SK-N-SH treated with all-trans-retinoic acid at 6 μM for 48 hours (cell line): ENCODE measurements at regions not wholly inside any gene's neighbourhood (a gene's known extent, or its start where the extent isn't known, plus 50 kb on each side); places are given as distances from the start of the nearest gene placed in this dataset.

Experiments
- ATAC-seq: fragments of 200-7000 bp; cut with Tn5 transposase; 3 replicates; pipeline ENCODE4 v1.9.1; 2020; ENCODE audit warnings: mild to moderate bottlenecking, moderate library complexity
- ARNTL ChIP-seq: fragments of 450-650 bp; formaldehyde crosslinking; IDR thresholded peaks from 2 replicates; pipeline ENCODE4 v1.5.0; 2020; ENCODE audit warnings: low read depth, mild to moderate bottlenecking, moderate library complexity, borderline replicate concordance
- CSDC2 ChIP-seq: fragments of 250-450 bp; sonication (Bioruptor Pico); IDR thresholded peaks from 2 replicates; pipeline ENCODE4 v1.5.0; 2020; ENCODE audit warnings: mild to moderate bottlenecking, moderate library complexity
- GLIS3 ChIP-seq: fragments of 250-450 bp; sonication (Bioruptor Pico); IDR thresholded peaks from 2 replicates; pipeline ENCODE4 v1.5.0; 2020; ENCODE audit warnings: mild to moderate bottlenecking, moderate library complexity
- ISL1 ChIP-seq: fragments of 250-450 bp; sonication (Bioruptor Pico); IDR thresholded peaks from 2 replicates; pipeline ENCODE4 v2.1.2; 2022; ENCODE audit warnings: mild to moderate bottlenecking, moderate library complexity
- OSR1 ChIP-seq: fragments of 250-450 bp; sonication (Bioruptor Pico); IDR thresholded peaks from 2 replicates; pipeline ENCODE4 v1.8.0; 2022; ENCODE audit warnings: moderate library complexity, mild to moderate bottlenecking, inconsistent platforms
- RARB ChIP-seq: fragments of 250-450 bp; sonication (Bioruptor Pico); IDR thresholded peaks from 2 replicates; pipeline ENCODE4 v1.8.0; 2021; ENCODE audit warnings: mild to moderate bottlenecking, moderate library complexity
- SNAI2 ChIP-seq: fragments of 250-450 bp; sonication (Bioruptor Pico); IDR thresholded peaks from 2 replicates; pipeline ENCODE4 v1.5.0; 2020; ENCODE audit warnings: mild to moderate bottlenecking, moderate library complexity
- TCF4 ChIP-seq: fragments of 250-450 bp; sonication (Bioruptor Pico); IDR thresholded peaks from 2 replicates; pipeline ENCODE4 v1.8.0; 2021; ENCODE audit warnings: mild to moderate bottlenecking, moderate library complexity, borderline replicate concordance
- TOX ChIP-seq: fragments of 250-450 bp; sonication (Bioruptor Pico); IDR thresholded peaks from 2 replicates; pipeline ENCODE4 v1.8.0; 2021; ENCODE audit warnings: mild to moderate bottlenecking, moderate library complexity, borderline replicate concordance
- ZC3H10 ChIP-seq: fragments of 250-450 bp; sonication (Bioruptor Pico); IDR thresholded peaks from 2 replicates; pipeline ENCODE4 v1.5.1; 2021; ENCODE audit warnings: mild to moderate bottlenecking, moderate library complexity
- ZFP3 ChIP-seq: fragments of 250-450 bp; sonication (Bioruptor Pico); IDR thresholded peaks from 2 replicates; pipeline ENCODE4 v1.5.0; 2020; ENCODE audit warnings: mild to moderate bottlenecking, moderate library complexity
- ZFP30 ChIP-seq: fragments of 450-650 bp; formaldehyde crosslinking; IDR thresholded peaks from 2 replicates; pipeline ENCODE4 v1.5.0; 2022; ENCODE audit warnings: mild to moderate bottlenecking, moderate library complexity
- ZNF565 ChIP-seq: fragments of 450-650 bp; formaldehyde crosslinking; conservative IDR thresholded peaks from 2 replicates; pipeline ENCODE4 v1.5.0; 2020; ENCODE audit warnings: low read depth, mild to moderate bottlenecking, moderate library complexity
- ZNF70 ChIP-seq: fragments of 450-650 bp; formaldehyde crosslinking; IDR thresholded peaks from 2 replicates; pipeline ENCODE4 v1.5.0; 2020; ENCODE audit warnings: mild to moderate bottlenecking, moderate library complexity
- ZNF8 ChIP-seq: fragments of 450-650 bp; formaldehyde crosslinking; IDR thresholded peaks from 2 replicates; pipeline ENCODE4 v1.5.0; 2020; ENCODE audit warnings: mild to moderate bottlenecking, moderate library complexity
- TF ChIP-seq, protein P1 (sequence below): fragments of 250-450 bp; sonication (Bioruptor Pico); IDR thresholded peaks from 2 replicates; pipeline ENCODE4 v1.5.0; 2020; ENCODE audit warnings: mild to moderate bottlenecking, moderate library complexity
- TF ChIP-seq, protein P2 (sequence below): fragments of 250-450 bp; sonication (Bioruptor Pico); IDR thresholded peaks from 2 replicates; pipeline ENCODE4 v1.8.0; 2021; ENCODE audit warnings: low read depth, mild to moderate bottlenecking, moderate library complexity, borderline replicate concordance
- TF ChIP-seq, protein P3 (sequence below): fragments of 250-450 bp; sonication (Bioruptor Pico); IDR thresholded peaks from 2 replicates; pipeline ENCODE4 v1.5.1; 2020; ENCODE audit warnings: low read depth, mild to moderate bottlenecking, moderate library complexity
- TF ChIP-seq, protein P4 (sequence below): fragments of 250-450 bp; sonication (Bioruptor Pico); IDR thresholded peaks from 2 replicates; pipeline ENCODE4 v1.8.0; 2020; ENCODE audit warnings: mild to moderate bottlenecking, moderate library complexity, borderline replicate concordance

- ATAC-seq, result no peak
- peak; percentile 57 for TF ChIP-seq ISL1 (CRISPR knock-in tag)
- no peak for TF ChIP-seq RARB (CRISPR knock-in tag)
- TF ChIP-seq, all 23 proteins: peak for 1
Measured at GRCh38 chr12:79534029-79534867, 156.5 kb downstream of the PAWR start.

- no peak for TF ChIP-seq CSDC2 (CRISPR knock-in tag)
- no peak for TF ChIP-seq SNAI2 (CRISPR knock-in tag)
- TF ChIP-seq, all 23 proteins: peak for 0
- no peak for ATAC-seq
Measured at GRCh38 chr12:79532907-79533288, 157.9 kb downstream of the PAWR start.

GRCh38 chr12:79531518-79531917, 159.2 kb downstream of the PAWR start:
- TF ChIP-seq ZNF565 (CRISPR knock-in tag) (no peak), ZC3H10 (CRISPR knock-in tag) (no peak), TOX (CRISPR knock-in tag) (no peak), ZFP30 (CRISPR knock-in tag) (no peak), OSR1 (no peak), ZFP3 (CRISPR knock-in tag) (no peak), TCF4 (CRISPR knock-in tag) (no peak), ARNTL (CRISPR knock-in tag) (no peak), ISL1 (CRISPR knock-in tag) (no peak), CSDC2 (CRISPR knock-in tag) (no peak)
- TF ChIP-seq, protein P1, sequence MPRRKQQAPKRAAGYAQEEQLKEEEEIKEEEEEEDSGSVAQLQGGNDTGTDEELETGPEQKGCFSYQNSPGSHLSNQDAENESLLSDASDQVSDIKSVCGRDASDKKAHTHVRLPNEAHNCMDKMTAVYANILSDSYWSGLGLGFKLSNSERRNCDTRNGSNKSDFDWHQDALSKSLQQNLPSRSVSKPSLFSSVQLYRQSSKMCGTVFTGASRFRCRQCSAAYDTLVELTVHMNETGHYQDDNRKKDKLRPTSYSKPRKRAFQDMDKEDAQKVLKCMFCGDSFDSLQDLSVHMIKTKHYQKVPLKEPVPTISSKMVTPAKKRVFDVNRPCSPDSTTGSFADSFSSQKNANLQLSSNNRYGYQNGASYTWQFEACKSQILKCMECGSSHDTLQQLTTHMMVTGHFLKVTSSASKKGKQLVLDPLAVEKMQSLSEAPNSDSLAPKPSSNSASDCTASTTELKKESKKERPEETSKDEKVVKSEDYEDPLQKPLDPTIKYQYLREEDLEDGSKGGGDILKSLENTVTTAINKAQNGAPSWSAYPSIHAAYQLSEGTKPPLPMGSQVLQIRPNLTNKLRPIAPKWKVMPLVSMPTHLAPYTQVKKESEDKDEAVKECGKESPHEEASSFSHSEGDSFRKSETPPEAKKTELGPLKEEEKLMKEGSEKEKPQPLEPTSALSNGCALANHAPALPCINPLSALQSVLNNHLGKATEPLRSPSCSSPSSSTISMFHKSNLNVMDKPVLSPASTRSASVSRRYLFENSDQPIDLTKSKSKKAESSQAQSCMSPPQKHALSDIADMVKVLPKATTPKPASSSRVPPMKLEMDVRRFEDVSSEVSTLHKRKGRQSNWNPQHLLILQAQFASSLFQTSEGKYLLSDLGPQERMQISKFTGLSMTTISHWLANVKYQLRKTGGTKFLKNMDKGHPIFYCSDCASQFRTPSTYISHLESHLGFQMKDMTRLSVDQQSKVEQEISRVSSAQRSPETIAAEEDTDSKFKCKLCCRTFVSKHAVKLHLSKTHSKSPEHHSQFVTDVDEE (CRISPR knock-in tag), result no peak
- TF ChIP-seq, protein P2, sequence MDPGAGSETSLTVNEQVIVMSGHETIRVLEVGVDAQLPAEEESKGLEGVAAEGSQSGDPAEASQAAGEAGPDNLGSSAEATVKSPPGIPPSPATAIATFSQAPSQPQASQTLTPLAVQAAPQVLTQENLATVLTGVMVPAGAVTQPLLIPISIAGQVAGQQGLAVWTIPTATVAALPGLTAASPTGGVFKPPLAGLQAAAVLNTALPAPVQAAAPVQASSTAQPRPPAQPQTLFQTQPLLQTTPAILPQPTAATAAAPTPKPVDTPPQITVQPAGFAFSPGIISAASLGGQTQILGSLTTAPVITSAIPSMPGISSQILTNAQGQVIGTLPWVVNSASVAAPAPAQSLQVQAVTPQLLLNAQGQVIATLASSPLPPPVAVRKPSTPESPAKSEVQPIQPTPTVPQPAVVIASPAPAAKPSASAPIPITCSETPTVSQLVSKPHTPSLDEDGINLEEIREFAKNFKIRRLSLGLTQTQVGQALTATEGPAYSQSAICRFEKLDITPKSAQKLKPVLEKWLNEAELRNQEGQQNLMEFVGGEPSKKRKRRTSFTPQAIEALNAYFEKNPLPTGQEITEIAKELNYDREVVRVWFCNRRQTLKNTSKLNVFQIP (CRISPR knock-in tag), result no peak
- TF ChIP-seq, protein P3, sequence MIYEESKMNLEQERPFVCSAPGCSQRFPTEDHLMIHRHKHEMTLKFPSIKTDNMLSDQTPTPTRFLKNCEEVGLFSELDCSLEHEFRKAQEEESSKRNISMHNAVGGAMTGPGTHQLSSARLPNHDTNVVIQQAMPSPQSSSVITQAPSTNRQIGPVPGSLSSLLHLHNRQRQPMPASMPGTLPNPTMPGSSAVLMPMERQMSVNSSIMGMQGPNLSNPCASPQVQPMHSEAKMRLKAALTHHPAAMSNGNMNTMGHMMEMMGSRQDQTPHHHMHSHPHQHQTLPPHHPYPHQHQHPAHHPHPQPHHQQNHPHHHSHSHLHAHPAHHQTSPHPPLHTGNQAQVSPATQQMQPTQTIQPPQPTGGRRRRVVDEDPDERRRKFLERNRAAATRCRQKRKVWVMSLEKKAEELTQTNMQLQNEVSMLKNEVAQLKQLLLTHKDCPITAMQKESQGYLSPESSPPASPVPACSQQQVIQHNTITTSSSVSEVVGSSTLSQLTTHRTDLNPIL (CRISPR knock-in tag), result no peak
- no peak for ATAC-seq

- TF ChIP-seq ZNF8 (CRISPR knock-in tag), result no peak
- ATAC-seq, result no peak
Measured at GRCh38 chr12:79527473-79527872, 163.3 kb downstream of the PAWR start.

DNA sequence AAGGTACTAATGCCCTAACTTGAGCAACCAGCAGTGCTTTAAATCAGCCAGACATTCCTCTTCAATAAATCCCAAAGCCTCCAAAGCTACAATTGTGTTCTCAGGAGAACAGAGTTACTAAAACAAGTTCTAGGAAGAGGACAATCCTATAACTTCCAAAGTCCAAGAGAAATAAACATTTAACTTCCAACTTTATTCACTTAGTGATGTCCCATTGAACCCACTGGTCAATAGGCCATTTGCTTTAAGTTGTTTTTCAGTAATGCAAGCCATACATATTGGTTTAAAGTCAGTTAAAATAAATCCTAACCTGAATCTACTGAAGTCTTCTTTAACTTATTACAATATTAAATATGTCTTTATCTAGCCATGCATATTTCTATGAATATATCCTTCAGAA, 165.4 kb downstream of the PAWR start:
- ATAC-seq, result no peak

More for the DNA sequence above, 165.4 kb downstream of the PAWR start:
- TF ChIP-seq, protein P4, sequence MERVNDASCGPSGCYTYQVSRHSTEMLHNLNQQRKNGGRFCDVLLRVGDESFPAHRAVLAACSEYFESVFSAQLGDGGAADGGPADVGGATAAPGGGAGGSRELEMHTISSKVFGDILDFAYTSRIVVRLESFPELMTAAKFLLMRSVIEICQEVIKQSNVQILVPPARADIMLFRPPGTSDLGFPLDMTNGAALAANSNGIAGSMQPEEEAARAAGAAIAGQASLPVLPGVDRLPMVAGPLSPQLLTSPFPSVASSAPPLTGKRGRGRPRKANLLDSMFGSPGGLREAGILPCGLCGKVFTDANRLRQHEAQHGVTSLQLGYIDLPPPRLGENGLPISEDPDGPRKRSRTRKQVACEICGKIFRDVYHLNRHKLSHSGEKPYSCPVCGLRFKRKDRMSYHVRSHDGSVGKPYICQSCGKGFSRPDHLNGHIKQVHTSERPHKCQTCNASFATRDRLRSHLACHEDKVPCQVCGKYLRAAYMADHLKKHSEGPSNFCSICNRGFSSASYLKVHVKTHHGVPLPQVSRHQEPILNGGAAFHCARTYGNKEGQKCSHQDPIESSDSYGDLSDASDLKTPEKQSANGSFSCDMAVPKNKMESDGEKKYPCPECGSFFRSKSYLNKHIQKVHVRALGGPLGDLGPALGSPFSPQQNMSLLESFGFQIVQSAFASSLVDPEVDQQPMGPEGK (CRISPR knock-in tag), result no peak
- TF ChIP-seq ZC3H10 (CRISPR knock-in tag), result no peak
- TF ChIP-seq ZNF70 (CRISPR knock-in tag), result no peak
- no peak for TF ChIP-seq GLIS3 (CRISPR knock-in tag)
